Head of caudate nucleus (tissue), 42 donors: ENCODE measurements at regions not wholly inside any gene's neighbourhood (a gene's known extent, or its start where the extent isn't known, plus 50 kb on each side); places are given as distances from the start of the nearest gene placed in this dataset.
"Not testable (repeated sequence)": the region's sequence is repeated elsewhere in the genome, so short reads cannot be mapped to it uniquely, and the experiment has no call there.

ENCODE experiments used
- DNase-seq, 42 donors: peaks; one replicate each; pipeline versions ENCODE4 v3.0.0 to v3.0.0-alpha.2; 2020 to 2021; ENCODE audit warnings: mixed read lengths in 7 of 42
- intact Hi-C: fragments of 100-400 bp; cut with DNase I; formaldehyde crosslinking; loops from one replicate; pipeline ENCODE4 v1.15.0; 2022

GRCh38 chr1:91601554-91602376, 101.1 kb downstream of the CDC7 start:
- intact Hi-C loops = no loop called here
- DNase-seq = no peak

- no peak for DNase-seq
- intact Hi-C loops = no loop called here
These were observed 102.8 kb downstream of the CDC7 start for GRCh38 chr1:91603409-91603808.

- intact Hi-C loops = no loop called here
- DNase-seq = no peak
These were observed 104.0 kb downstream of the CDC7 start for GRCh38 chr1:91604632-91605031.

- intact Hi-C loops = no loop called here
- no peak for DNase-seq
These were observed 104.9 kb downstream of the CDC7 start for GRCh38 chr1:91605566-91605965.

- intact Hi-C loops = no loop called here
- no peak for DNase-seq
These were observed 106.0 kb downstream of the CDC7 start for GRCh38 chr1:91606546-91607078.

GRCh38 chr1:91607686-91608085, 107.0 kb downstream of the CDC7 start:
- intact Hi-C loops, DNase-seq: not testable (repeated sequence)

- no peak for DNase-seq
- intact Hi-C loops = no loop called here
These were observed 108.2 kb downstream of the CDC7 start for GRCh38 chr1:91608876-91609275.

- intact Hi-C loops = no loop called here
These were observed 108.9 kb downstream of the CDC7 start for GRCh38 chr1:91609551-91609950.

GRCh38 chr1:91610102-91610501, 109.5 kb downstream of the CDC7 start:
- DNase-seq = no peak
- intact Hi-C loops = no loop called here

More at GRCh38 chr1:91609551-91609950, 108.9 kb downstream of the CDC7 start:
- DNase-seq = no peak

GRCh38 chr1:91610789-91611188, 110.1 kb downstream of the CDC7 start:
- DNase-seq = no peak
- intact Hi-C loops = no loop called here

GRCh38 chr1:91611483-91611917, 110.8 kb downstream of the CDC7 start:
- intact Hi-C loops = no loop called here

GRCh38 chr1:91613595-91613994, 112.9 kb downstream of the CDC7 start:
- DNase-seq = no peak
- intact Hi-C loops = no loop called here

More at GRCh38 chr1:91611483-91611917, 110.8 kb downstream of the CDC7 start:
- no peak for DNase-seq

- no peak for DNase-seq
- intact Hi-C loops = no loop called here
These were observed 116.1 kb downstream of the CDC7 start for GRCh38 chr1:91616712-91617111.

GRCh38 chr1:91617285-91617765, 116.7 kb downstream of the CDC7 start:
- intact Hi-C loops = no loop called here
- peak in 2 of 42 donors; percentile 10 to 28 for DNase-seq

GRCh38 chr1:91619881-91620280, 119.2 kb downstream of the CDC7 start:
- intact Hi-C loops = no loop called here
- no peak for DNase-seq

GRCh38 chr1:91621360-91621759, 120.7 kb downstream of the CDC7 start:
- intact Hi-C loops = no loop called here
- no peak for DNase-seq

- no peak for DNase-seq
- intact Hi-C loops = no loop called here
These were observed 121.3 kb downstream of the CDC7 start for GRCh38 chr1:91621907-91622306.

GRCh38 chr1:91622616-91623015, 122.0 kb downstream of the CDC7 start:
- DNase-seq = peak in 39 of 42 donors; percentile 9 to 83 (median 48)
- intact Hi-C loops = no loop called here

- no peak for DNase-seq
- intact Hi-C loops = no loop called here
These were observed 122.4 kb downstream of the CDC7 start for GRCh38 chr1:91623020-91623419.

- intact Hi-C loops = no loop called here
- DNase-seq = no peak
These were observed 123.7 kb downstream of the CDC7 start for GRCh38 chr1:91624331-91624730.
